GM12892 (cell line): ENCODE measurements at regions not wholly inside any gene's neighbourhood (a gene's known extent, or its start where the extent isn't known, plus 50 kb on each side); places are given as distances from the start of the nearest gene placed in this dataset.

Experiments used
- POLR2A ChIP-seq: IDR thresholded peaks from 2 replicates; pipeline ENCODE4 v1.6.1; 2011; ENCODE audit warnings: low read depth, low read length, control low read depth
- POLR2AphosphoS5 ChIP-seq: IDR thresholded peaks from 2 replicates; pipeline ENCODE4 v1.6.1; 2011; ENCODE audit warnings: low read depth, low read length, control low read depth

DNA sequence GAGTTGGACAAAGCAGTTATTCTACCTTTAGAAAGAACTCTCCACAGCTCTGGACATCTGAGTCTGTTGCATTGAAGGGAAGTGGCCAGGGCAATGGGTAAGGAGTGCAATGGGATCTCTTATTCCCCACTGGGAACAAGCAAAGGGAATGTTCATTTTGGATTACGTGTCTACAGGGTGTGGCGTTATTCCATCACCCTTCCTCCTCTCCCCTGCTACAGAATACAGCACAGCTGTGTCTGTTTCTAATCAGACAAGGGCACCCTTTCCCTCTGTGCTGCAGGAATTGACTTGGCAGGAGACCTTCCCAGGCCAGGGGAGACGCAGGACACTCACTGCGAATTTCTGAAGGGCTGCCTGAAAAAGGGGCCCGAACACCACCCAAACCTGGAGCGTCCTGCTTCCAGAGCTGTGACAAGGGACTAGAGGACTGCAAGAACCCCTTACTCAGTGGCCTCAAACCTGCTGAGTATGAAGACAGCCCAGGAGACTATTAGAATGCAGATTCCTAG lies 163.6 kb upstream of the RAB4A start:
- TF ChIP-seq POLR2A (no peak), POLR2AphosphoS5 (no peak)
